ENCODE measurements at regions not wholly inside any gene's neighbourhood (a gene's known extent, or its start where the extent isn't known, plus 50 kb on each side); places are given as distances from the start of the nearest gene placed in this dataset.
"Not testable (repeated sequence)": the region's sequence is repeated elsewhere in the genome, so short reads cannot be mapped to it uniquely, and the experiment has no call there.

GRCh38 chr16:10277597-10277996, 95.4 kb upstream of the GRIN2A start:
- Histone ChIP-seq H3K9me3 (ENCODE audit: control insufficient read depth, low read length) (peaks cover 6% of the 10 kb centered on the region), H3K27me3 (replicated peaks; ENCODE audit: control insufficient read depth, insufficient read depth, low read length) (peaks cover 16% of the 10 kb centered on the region), H3K9ac (ENCODE audit: low read length) (no peak overlapping the region), H3K4me1 (ENCODE audit: control insufficient read depth, insufficient read depth, low read length) (no peaks in the 10 kb centered on the region), H3K4me3 (ENCODE audit: low read length) (no peak overlapping the region), H3K36me3 (ENCODE audit: control insufficient read depth, insufficient read depth, low read length, severe bottlenecking) (no peaks in the 10 kb centered on the region)
- no peak for DNase-seq (ENCODE audit: low read depth)

GRCh38 chr16:10280262-10281170, 98.3 kb upstream of the GRIN2A start:
- DNase-seq (ENCODE audit: low read depth) = no peak
- H3K9me3 ChIP-seq (ENCODE audit: control insufficient read depth, low read length) = peaks cover 6% of the 10 kb centered on the region
- H3K27me3 ChIP-seq (replicated peaks; ENCODE audit: control insufficient read depth, insufficient read depth, low read length) = peaks cover 16% of the 10 kb centered on the region
- H3K4me1 ChIP-seq (ENCODE audit: control insufficient read depth, insufficient read depth, low read length) = no peaks in the 10 kb centered on the region
- no peak overlapping the region for H3K9ac ChIP-seq (ENCODE audit: low read length)
- H3K4me3 ChIP-seq (ENCODE audit: low read length) = no peak overlapping the region
- no peaks in the 10 kb centered on the region for H3K36me3 ChIP-seq (ENCODE audit: control insufficient read depth, insufficient read depth, low read length, severe bottlenecking)

DNA sequence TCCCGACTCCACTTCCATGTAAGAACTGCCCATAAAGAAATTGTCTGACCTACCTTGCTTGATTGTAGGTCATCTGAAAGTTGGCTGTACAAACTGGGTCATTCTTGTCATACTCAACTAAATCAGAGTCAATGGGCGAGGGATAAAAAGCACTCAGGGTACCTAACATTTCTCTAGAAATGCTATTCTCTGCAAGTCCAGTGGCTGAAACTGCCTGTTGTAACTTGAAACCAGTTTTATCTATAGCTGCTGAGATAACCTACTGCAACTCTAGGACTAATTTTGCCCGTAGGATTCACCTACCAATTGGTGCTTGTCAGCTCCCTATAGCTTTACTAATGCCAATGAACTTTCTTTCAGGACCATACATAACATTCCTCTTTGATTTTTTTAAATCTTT, 100.1 kb upstream of the GRIN2A start:
- Histone ChIP-seq H3K9me3 (ENCODE audit: control insufficient read depth, low read length) (peaks cover 5% of the 10 kb centered on the region), H3K27me3 (replicated peaks; ENCODE audit: control insufficient read depth, insufficient read depth, low read length) (peaks cover 16% of the 10 kb centered on the region), H3K9ac (ENCODE audit: low read length) (no peak overlapping the region), H3K4me3 (ENCODE audit: low read length) (no peak overlapping the region), H3K4me1 (ENCODE audit: control insufficient read depth, insufficient read depth, low read length) (no peaks in the 10 kb centered on the region), H3K36me3 (ENCODE audit: control insufficient read depth, insufficient read depth, low read length, severe bottlenecking) (no peaks in the 10 kb centered on the region)
- no peak for DNase-seq (ENCODE audit: low read depth)

DNA sequence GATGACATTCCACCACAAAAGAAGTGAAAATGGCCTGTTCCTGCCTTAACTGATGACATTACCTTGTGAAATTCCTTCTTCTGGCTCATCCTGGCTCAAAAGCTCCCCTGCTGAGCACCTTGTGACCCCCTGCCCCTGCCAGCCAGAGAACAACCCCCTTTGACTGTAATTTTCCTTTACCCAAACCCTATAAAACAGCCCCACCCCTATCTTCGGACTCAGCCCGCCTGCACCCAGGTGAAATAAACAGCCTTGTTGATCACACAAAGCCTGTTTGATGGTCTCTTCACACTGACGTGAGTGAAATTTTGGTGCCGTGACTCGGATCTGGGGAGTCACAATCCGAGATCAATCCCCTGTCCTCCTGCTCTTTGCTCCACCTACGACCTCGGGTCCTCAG, 101.0 kb upstream of the GRIN2A start:
- H3K36me3 ChIP-seq (ENCODE audit: control insufficient read depth, insufficient read depth, low read length, severe bottlenecking); H3K9me3 ChIP-seq (ENCODE audit: control insufficient read depth, low read length); H3K4me1 ChIP-seq (ENCODE audit: control insufficient read depth, insufficient read depth, low read length); H3K4me3 ChIP-seq (ENCODE audit: low read length); DNase-seq (ENCODE audit: low read depth); H3K9ac ChIP-seq (ENCODE audit: low read length): not testable (repeated sequence)
- H3K27me3 ChIP-seq (replicated peaks; ENCODE audit: control insufficient read depth, insufficient read depth, low read length) = peaks cover 16% of the 10 kb centered on the region

GRCh38 chr16:10290467-10291105, 95.3 kb upstream of the ATF7IP2 start:
- not testable (repeated sequence) for H3K9me3 ChIP-seq (ENCODE audit: control insufficient read depth, low read length); H3K9ac ChIP-seq (ENCODE audit: low read length); H3K4me1 ChIP-seq (ENCODE audit: control insufficient read depth, insufficient read depth, low read length); H3K36me3 ChIP-seq (ENCODE audit: control insufficient read depth, insufficient read depth, low read length, severe bottlenecking); H3K27me3 ChIP-seq (replicated peaks; ENCODE audit: control insufficient read depth, insufficient read depth, low read length); DNase-seq (ENCODE audit: low read depth); H3K4me3 ChIP-seq (ENCODE audit: low read length)

- not testable (repeated sequence) for H3K36me3 ChIP-seq (ENCODE audit: control insufficient read depth, insufficient read depth, low read length, severe bottlenecking); H3K4me3 ChIP-seq (ENCODE audit: low read length); DNase-seq (ENCODE audit: low read depth); H3K9ac ChIP-seq (ENCODE audit: low read length); H3K27me3 ChIP-seq (replicated peaks; ENCODE audit: control insufficient read depth, insufficient read depth, low read length); H3K4me1 ChIP-seq (ENCODE audit: control insufficient read depth, insufficient read depth, low read length)
- peaks cover 11% of the 10 kb centered on the region for H3K9me3 ChIP-seq (ENCODE audit: control insufficient read depth, low read length)
These were observed 93.7 kb upstream of the ATF7IP2 start for GRCh38 chr16:10292197-10292596.

DNA sequence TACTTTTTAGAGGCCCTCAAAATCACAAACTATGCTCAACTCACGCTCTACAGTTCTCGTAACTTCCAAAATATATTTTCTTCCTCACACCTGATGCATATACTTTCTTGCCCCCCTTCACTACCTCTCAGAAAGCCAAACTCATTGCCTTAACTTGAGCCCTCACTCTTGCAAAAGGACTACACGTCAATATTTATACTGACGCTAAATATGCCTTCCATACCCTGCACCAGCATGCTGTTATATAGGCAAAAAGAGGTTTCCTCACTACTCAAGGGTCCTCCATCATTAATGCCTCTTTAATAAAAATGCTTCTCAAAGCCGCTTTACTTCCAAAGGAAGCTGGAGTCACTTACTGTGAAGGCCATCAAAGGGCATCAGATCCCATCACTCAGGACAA, 92.9 kb upstream of the ATF7IP2 start:
- not testable (repeated sequence) for DNase-seq (ENCODE audit: low read depth); H3K36me3 ChIP-seq (ENCODE audit: control insufficient read depth, insufficient read depth, low read length, severe bottlenecking); H3K9ac ChIP-seq (ENCODE audit: low read length); H3K4me1 ChIP-seq (ENCODE audit: control insufficient read depth, insufficient read depth, low read length); H3K27me3 ChIP-seq (replicated peaks; ENCODE audit: control insufficient read depth, insufficient read depth, low read length); H3K4me3 ChIP-seq (ENCODE audit: low read length)
- H3K9me3 ChIP-seq (ENCODE audit: control insufficient read depth, low read length) = peaks cover 14% of the 10 kb centered on the region

- DNase-seq (ENCODE audit: low read depth); H3K4me1 ChIP-seq (ENCODE audit: control insufficient read depth, insufficient read depth, low read length); H3K4me3 ChIP-seq (ENCODE audit: low read length); H3K27me3 ChIP-seq (replicated peaks; ENCODE audit: control insufficient read depth, insufficient read depth, low read length); H3K36me3 ChIP-seq (ENCODE audit: control insufficient read depth, insufficient read depth, low read length, severe bottlenecking); H3K9ac ChIP-seq (ENCODE audit: low read length): not testable (repeated sequence)
- H3K9me3 ChIP-seq (ENCODE audit: control insufficient read depth, low read length) = peaks cover 14% of the 10 kb centered on the region
These were observed 91.7 kb upstream of the ATF7IP2 start for GRCh38 chr16:10294153-10294552.

DNA sequence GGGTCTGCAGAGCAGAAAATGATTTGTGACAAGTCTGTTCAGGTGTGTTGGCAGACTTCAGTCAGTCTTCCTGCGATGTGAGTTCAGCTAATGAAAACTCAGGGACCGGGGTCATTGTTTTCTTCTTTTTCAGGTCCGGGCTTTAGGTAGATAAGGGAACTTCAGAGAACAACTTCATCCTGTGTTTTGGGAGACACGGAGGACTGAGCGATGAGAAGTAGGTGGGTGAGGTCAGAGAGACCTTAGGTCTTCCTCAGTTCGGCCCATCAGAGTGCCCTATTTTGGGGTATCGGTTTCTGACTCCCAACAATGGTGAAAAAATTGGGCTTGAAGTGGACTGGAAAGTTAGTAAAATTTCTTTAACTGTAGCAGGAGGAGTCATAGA, 88.9 kb upstream of the ATF7IP2 start:
- Histone ChIP-seq H3K36me3 (ENCODE audit: control insufficient read depth, insufficient read depth, low read length, severe bottlenecking) (no peaks in the 10 kb centered on the region), H3K9ac (ENCODE audit: low read length) (no peak overlapping the region), H3K27me3 (replicated peaks; ENCODE audit: control insufficient read depth, insufficient read depth, low read length) (no peaks in the 10 kb centered on the region), H3K9me3 (ENCODE audit: control insufficient read depth, low read length) (peaks cover 14% of the 10 kb centered on the region), H3K4me1 (ENCODE audit: control insufficient read depth, insufficient read depth, low read length) (no peaks in the 10 kb centered on the region), H3K4me3 (ENCODE audit: low read length) (no peak overlapping the region)
- no peak for DNase-seq (ENCODE audit: low read depth)

GRCh38 chr16:10297341-10298006, 88.4 kb upstream of the ATF7IP2 start:
- no peak overlapping the region for H3K9ac ChIP-seq (ENCODE audit: low read length)
- DNase-seq (ENCODE audit: low read depth) = no peak
- no peak overlapping the region for H3K4me3 ChIP-seq (ENCODE audit: low read length)
- H3K27me3 ChIP-seq (replicated peaks; ENCODE audit: control insufficient read depth, insufficient read depth, low read length) = no peaks in the 10 kb centered on the region
- H3K4me1 ChIP-seq (ENCODE audit: control insufficient read depth, insufficient read depth, low read length) = no peaks in the 10 kb centered on the region
- no peaks in the 10 kb centered on the region for H3K36me3 ChIP-seq (ENCODE audit: control insufficient read depth, insufficient read depth, low read length, severe bottlenecking)
- peaks cover 14% of the 10 kb centered on the region for H3K9me3 ChIP-seq (ENCODE audit: control insufficient read depth, low read length)

GRCh38 chr16:10300905-10301304, 85.0 kb upstream of the ATF7IP2 start:
- Histone ChIP-seq H3K4me3 (ENCODE audit: low read length) (no peak overlapping the region), H3K9ac (ENCODE audit: low read length) (no peak overlapping the region), H3K36me3 (ENCODE audit: control insufficient read depth, insufficient read depth, low read length, severe bottlenecking) (no peaks in the 10 kb centered on the region), H3K27me3 (replicated peaks; ENCODE audit: control insufficient read depth, insufficient read depth, low read length) (no peaks in the 10 kb centered on the region), H3K9me3 (ENCODE audit: control insufficient read depth, low read length) (peaks cover 9% of the 10 kb centered on the region), H3K4me1 (ENCODE audit: control insufficient read depth, insufficient read depth, low read length) (no peaks in the 10 kb centered on the region)
- no peak for DNase-seq (ENCODE audit: low read depth)

Measured in adipocyte (in vitro differentiated cells).